ENCODE measurements at regions not wholly inside any gene's neighbourhood (a gene's known extent, or its start where the extent isn't known, plus 50 kb on each side); places are given as distances from the start of the nearest gene placed in this dataset.

- Mint-ChIP-seq H3K4me3 (no peak overlapping the region), H3K4me1 (peaks cover 11% of the 10 kb centered on the region), H3K36me3 (ENCODE audit: low read depth) (no peaks in the 10 kb centered on the region), H3K9me3 (no peaks in the 10 kb centered on the region; the same call in 2 of the 3 replicates), H3K27me3 (ENCODE audit: insufficient read depth, low read depth, poor library complexity) (peaks cover 3% of the 10 kb centered on the region), H3K27ac (no peak overlapping the region; the same call in 1 of the 2 replicates)
- no peak overlapping the region for H3K27ac ChIP-seq (ENCODE audit: low read depth)
- ATAC-seq (no peak), DNase-seq (ENCODE audit: low spot score) (no peak)
- 0 out of 2 replicates have a peak, but pooled peaks cover 3% of the 10 kb centered on the region for H3K9me2 ChIP-seq (ENCODE audit: insufficient read depth)
- no peak overlapping the region for H3K4me2 ChIP-seq
- no peaks in the 10 kb centered on the region for H3K36me3 ChIP-seq (ENCODE audit: insufficient read depth)
- no peaks in the 10 kb centered on the region for H3K79me2 ChIP-seq (replicated peaks; ENCODE audit: insufficient read depth)
- H3F3A ChIP-seq (replicated peaks; ENCODE audit: low read depth) = no peaks in the 10 kb centered on the region
- no peaks in the 10 kb centered on the region for H3K27me3 ChIP-seq (ENCODE audit: insufficient read depth)
- no peaks in the 10 kb centered on the region for H4K20me1 ChIP-seq (replicated peaks; ENCODE audit: insufficient read depth)
- H3K4me3 ChIP-seq = no peak overlapping the region
- TF ChIP-seq EZH2 (IDR thresholded peaks at IDR 0.05; ENCODE audit: low read depth, unreplicated experiment) = no peak
- TF ChIP-seq REST (IDR thresholded peaks at IDR 0.05; ENCODE audit: unreplicated experiment) = no peak
- TF ChIP-seq ETS1 (IDR thresholded peaks at IDR 0.05) = no peak
- no peak for TF ChIP-seq ZNF331 (CRISPR knock-in tag; IDR thresholded peaks at IDR 0.05; ENCODE audit: low read depth)
- no peak for TF ChIP-seq STAT1 (IDR thresholded peaks at IDR 0.05; ENCODE audit: unreplicated experiment)
- TF ChIP-seq EZH2phosphoT487 (IDR thresholded peaks at IDR 0.05; ENCODE audit: unreplicated experiment) = no peak
- no peak for TF ChIP-seq CTCF (conservative IDR thresholded peaks at IDR 0.05; ENCODE audit: low read depth in 2 of 2)
- no peak for TF ChIP-seq ZNF462 (CRISPR knock-in tag; IDR thresholded peaks at IDR 0.05)
- no peak for TF ChIP-seq ZNF114 (CRISPR knock-in tag; IDR thresholded peaks at IDR 0.05)
- no peak for TF ChIP-seq NANOG (IDR thresholded peaks at IDR 0.05; ENCODE audit: borderline replicate concordance)
- TF ChIP-seq POLR2AphosphoS5 (IDR thresholded peaks at IDR 0.05; ENCODE audit: low read depth) = no peak
- TF ChIP-seq CREB1 (CRISPR knock-in tag; IDR thresholded peaks at IDR 0.05; ENCODE audit: low read depth) = no peak
- TF ChIP-seq JUNB (IDR thresholded peaks at IDR 0.05; ENCODE audit: unreplicated experiment) = no peak
- H2AFZ ChIP-seq = peak overlapping the region; percentile 95
- no peaks in the 10 kb centered on the region for H3K4me1 ChIP-seq (ENCODE audit: insufficient read depth)
Observed at GRCh38 chr10:31145986-31146385, 114.3 kb upstream of the ZNF438 start.
